Vagina (tissue), 2 donors: ENCODE measurements at regions not wholly inside any gene's neighbourhood (a gene's known extent, or its start where the extent isn't known, plus 50 kb on each side); places are given as distances from the start of the nearest gene placed in this dataset.

Source experiments
- DNase-seq, 2 donors: peaks; one replicate each; pipeline ENCODE4 v3.0.0-alpha.2; 2017; ENCODE audit errors: extremely low spot score in 2 of 2
- H3K27ac ChIP-seq: fragments of 200-600 bp; sonication (generic); one replicate; pipeline ENCODE4 v1.5.1; 2019
- H3K27me3 ChIP-seq: fragments of 200-600 bp; sonication (generic); one replicate; pipeline ENCODE4 v1.5.1; 2019
- H3K36me3 ChIP-seq, 2 donors: fragments of 200-600 bp; sonication (generic); one replicate each; pipeline ENCODE4 v1.5.1; 2017 to 2019
- H3K4me1 ChIP-seq: fragments of 200-600 bp; sonication (generic); one replicate; pipeline ENCODE4 v1.5.1; 2019
- H3K4me3 ChIP-seq, 2 donors: fragments of 200-600 bp; sonication (generic); 1 replicate in 1 of 2; 2 replicates in 1 of 2; pipeline ENCODE4 v1.5.1; 2016 to 2019
- H3K9me3 ChIP-seq: fragments of 200-600 bp; sonication (generic); one replicate; pipeline ENCODE4 v1.5.1; 2019
- CTCF ChIP-seq, 3 experiments: fragments of 450-650 bp in 2 of 3; fragments of 200-600 bp in 1 of 3; sonication (generic) in 1 of 3; IDR thresholded peaks; one replicate each; pipeline ENCODE4 v1.5.1; 2017 to 2019; ENCODE audit warnings: antibody characterized with exemption in 3 of 3, mild to moderate bottlenecking in 2 of 3, moderate library complexity in 2 of 3
- POLR2A ChIP-seq, 2 donors: fragments of 450-650 bp; IDR thresholded peaks; one replicate each; pipeline ENCODE4 v1.6.1; 2017; ENCODE audit warnings: antibody characterized with exemption in 2 of 2, mild to moderate bottlenecking in 2 of 2, moderate library complexity in 2 of 2
- POLR2AphosphoS5 ChIP-seq, 2 donors: sonication (generic); formaldehyde crosslinking; IDR thresholded peaks; one replicate each; pipeline ENCODE4 v1.9.0; 2017; ENCODE audit warnings: antibody characterized with exemption in 2 of 2, mild to moderate bottlenecking in 2 of 2, low read depth in 1 of 2; ENCODE audit not compliant: insufficient read depth in 1 of 2
- intact Hi-C: fragments of 100-400 bp; cut with DNase I; formaldehyde crosslinking; loops from one replicate; pipeline ENCODE4 v1.15.1; 2023

GRCh38 chr1:5597171-5597850 lies 394.9 kb downstream of the NPHP4 start:
- TF ChIP-seq POLR2A (IDR thresholded peaks at IDR 0.05) = no peak
- H3K4me1 ChIP-seq = no peaks in the 10 kb centered on the region
- DNase-seq = peak; percentile 70 to 94

GRCh38 chr1:5596651-5597050 lies 395.6 kb downstream of the NPHP4 start:
- peak; percentile 54 to 67 for DNase-seq
- TF ChIP-seq POLR2AphosphoS5 (IDR thresholded peaks at IDR 0.05; ENCODE audit: insufficient read depth in 1 of 2, low read depth in 1 of 2) = no peak
- TF ChIP-seq POLR2A (IDR thresholded peaks at IDR 0.05) = no peak
- no peak for TF ChIP-seq CTCF (IDR thresholded peaks at IDR 0.05)
- no peaks in the 10 kb centered on the region for H3K36me3 ChIP-seq
- H3K4me3 ChIP-seq = no peak overlapping the region
- no peak overlapping the region for H3K27ac ChIP-seq
- H3K27me3 ChIP-seq = no peaks in the 10 kb centered on the region
- no peaks in the 10 kb centered on the region for H3K9me3 ChIP-seq
- intact Hi-C loops = no loop called here
- H3K4me1 ChIP-seq = no peaks in the 10 kb centered on the region

More at GRCh38 chr1:5597171-5597850, 394.9 kb downstream of the NPHP4 start:
- Histone ChIP-seq H3K4me3 (no peak overlapping the region), H3K27me3 (no peaks in the 10 kb centered on the region), H3K36me3 (no peaks in the 10 kb centered on the region), H3K9me3 (no peaks in the 10 kb centered on the region), H3K27ac (no peak overlapping the region)
- intact Hi-C loops = no loop called here

- intact Hi-C loops = no loop called here
- no peaks in the 10 kb centered on the region for H3K9me3 ChIP-seq
- no peaks in the 10 kb centered on the region for H3K4me1 ChIP-seq
- no peak overlapping the region for H3K27ac ChIP-seq
- no peaks in the 10 kb centered on the region for H3K36me3 ChIP-seq
- TF ChIP-seq POLR2AphosphoS5 (IDR thresholded peaks at IDR 0.05; ENCODE audit: insufficient read depth in 1 of 2, low read depth in 1 of 2) = no peak
- TF ChIP-seq CTCF (IDR thresholded peaks at IDR 0.05) = no peak
- TF ChIP-seq POLR2A (IDR thresholded peaks at IDR 0.05) = no peak
- DNase-seq = peak; percentile 58 to 69
- no peaks in the 10 kb centered on the region for H3K27me3 ChIP-seq
- no peak overlapping the region for H3K4me3 ChIP-seq
Observed at GRCh38 chr1:5595531-5596170, 396.6 kb downstream of the NPHP4 start.

- peak; percentile 37 to 84 for DNase-seq
- Histone ChIP-seq H3K4me3 (no peak overlapping the region), H3K27ac (no peak overlapping the region), H3K9me3 (no peaks in the 10 kb centered on the region), H3K36me3 (no peaks in the 10 kb centered on the region), H3K4me1 (no peaks in the 10 kb centered on the region), H3K27me3 (no peaks in the 10 kb centered on the region)
- no peak for TF ChIP-seq POLR2A (IDR thresholded peaks at IDR 0.05)
- intact Hi-C loops = no loop called here
Observed at GRCh38 chr1:5594056-5594956, 397.9 kb downstream of the NPHP4 start.

- no peak for TF ChIP-seq CTCF (IDR thresholded peaks at IDR 0.05)
- no peak overlapping the region for H3K27ac ChIP-seq
Observed at GRCh38 chr1:5590717-5591116, 401.5 kb downstream of the NPHP4 start.

More at GRCh38 chr1:5590717-5591116, 401.5 kb downstream of the NPHP4 start:
- Histone ChIP-seq H3K36me3 (no peaks in the 10 kb centered on the region), H3K4me1 (no peaks in the 10 kb centered on the region), H3K9me3 (no peaks in the 10 kb centered on the region), H3K4me3 (no peak overlapping the region), H3K27me3 (no peaks in the 10 kb centered on the region)
- DNase-seq = no peak
- intact Hi-C loops = no loop called here
